HEK293T (cell line): ENCODE measurements at regions not wholly inside any gene's neighbourhood (a gene's known extent, or its start where the extent isn't known, plus 50 kb on each side); places are given as distances from the start of the nearest gene placed in this dataset.

Experiments
- BHLHE40 ChIP-seq: fragments of 450-650 bp; IDR thresholded peaks from 2 replicates; pipeline ENCODE4 v1.6.1; 2016; ENCODE audit warnings: mild to moderate bottlenecking, moderate library complexity, borderline replicate concordance
- FOXA1 ChIP-seq: fragments of 450-650 bp; IDR thresholded peaks from 2 replicates; pipeline ENCODE4 v1.6.1; 2016; ENCODE audit warnings: mild to moderate bottlenecking
- FOXK2 ChIP-seq: fragments of 450-650 bp; IDR thresholded peaks from 2 replicates; pipeline ENCODE4 v1.6.1; 2016; ENCODE audit warnings: mild to moderate bottlenecking
- FOXM1 ChIP-seq: fragments of 450-650 bp; IDR thresholded peaks from 2 replicates; pipeline ENCODE4 v1.6.1; 2017; ENCODE audit warnings: mild to moderate bottlenecking, borderline replicate concordance
- SP1 ChIP-seq: fragments of 450-650 bp; IDR thresholded peaks from 2 replicates; pipeline ENCODE4 v1.6.1; 2017
- SUZ12 ChIP-seq: fragments of 450-650 bp; IDR thresholded peaks from 2 replicates; pipeline ENCODE4 v1.6.1; 2016; ENCODE audit warnings: mild to moderate bottlenecking
- TARDBP ChIP-seq: fragments of 450-650 bp; IDR thresholded peaks from 2 replicates; pipeline ENCODE4 v1.6.1; 2016
- TF ChIP-seq, protein P1 (sequence below): fragments of 450-650 bp; IDR thresholded peaks from 2 replicates; pipeline ENCODE4 v1.6.1; 2016

DNA sequence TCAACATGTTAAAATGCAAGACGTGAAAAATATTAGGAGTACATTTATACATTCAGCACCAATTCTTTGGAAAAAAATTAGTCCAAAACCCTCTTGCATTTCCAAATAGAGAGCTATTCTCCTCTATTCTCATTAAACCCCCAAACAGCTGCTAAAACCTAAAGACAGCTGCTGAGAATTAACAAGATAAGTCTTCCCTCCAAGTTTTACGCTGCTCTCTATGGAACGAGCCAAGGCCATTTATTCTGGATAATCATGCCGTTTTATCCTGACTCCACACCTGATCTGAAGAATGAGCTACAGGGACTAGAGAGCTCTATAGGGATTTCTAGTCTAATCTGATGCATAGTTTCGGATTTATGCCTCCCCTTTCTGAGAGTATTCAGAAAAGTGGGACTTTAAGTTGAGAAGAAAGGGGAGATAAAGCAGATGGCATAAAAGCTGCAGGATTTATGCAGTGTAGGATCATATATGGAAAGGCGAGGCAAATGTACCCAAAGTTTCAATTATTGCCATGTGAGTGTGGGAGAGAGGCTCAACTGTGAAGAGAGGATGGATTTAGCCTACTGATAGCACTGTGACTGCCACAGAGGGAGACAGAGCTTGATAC lies 64.7 kb upstream of the HS3ST5 start:
- TF ChIP-seq FOXM1 (no peak), BHLHE40 (no peak), FOXA1 (no peak), TARDBP (no peak), FOXK2 (no peak), SUZ12 (no peak), SP1 (no peak)
- TF ChIP-seq, protein P1, sequence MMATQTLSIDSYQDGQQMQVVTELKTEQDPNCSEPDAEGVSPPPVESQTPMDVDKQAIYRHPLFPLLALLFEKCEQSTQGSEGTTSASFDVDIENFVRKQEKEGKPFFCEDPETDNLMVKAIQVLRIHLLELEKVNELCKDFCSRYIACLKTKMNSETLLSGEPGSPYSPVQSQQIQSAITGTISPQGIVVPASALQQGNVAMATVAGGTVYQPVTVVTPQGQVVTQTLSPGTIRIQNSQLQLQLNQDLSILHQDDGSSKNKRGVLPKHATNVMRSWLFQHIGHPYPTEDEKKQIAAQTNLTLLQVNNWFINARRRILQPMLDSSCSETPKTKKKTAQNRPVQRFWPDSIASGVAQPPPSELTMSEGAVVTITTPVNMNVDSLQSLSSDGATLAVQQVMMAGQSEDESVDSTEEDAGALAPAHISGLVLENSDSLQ = no peak
